Astrocyte of the cerebellum (primary cell): ENCODE measurements at regions not wholly inside any gene's neighbourhood (a gene's known extent, or its start where the extent isn't known, plus 50 kb on each side); places are given as distances from the start of the nearest gene placed in this dataset.

Source experiments
- DNase-seq: peaks from one replicate; pipeline ENCODE4 v3.0.0-alpha.2; 2011; ENCODE audit warnings: low read depth
- H3K4me3 ChIP-seq: 2 replicates; pipeline ENCODE4 v1.5.1; 2011; ENCODE audit warnings: mild to moderate bottlenecking, low read depth, low read length, moderate library complexity
- CTCF ChIP-seq: IDR thresholded peaks from 2 replicates; pipeline ENCODE4 v1.5.1; 2012; ENCODE audit warnings: low read length, low read depth, moderate library complexity, mild to moderate bottlenecking; ENCODE audit errors: missing control alignments
- in situ Hi-C: cut with HindIII; loops from 2 replicates; pipeline ENCODE4 v1.10.0; 2017; ENCODE audit warnings: low sequenced_read_pairs

- no peak for DNase-seq
- no peak overlapping the region for H3K4me3 ChIP-seq
- TF ChIP-seq CTCF = no peak
- in situ Hi-C loops = no loop called here
These were observed 74.8 kb upstream of the GLS start for GRCh38 chr2:190805843-190806242.

DNA sequence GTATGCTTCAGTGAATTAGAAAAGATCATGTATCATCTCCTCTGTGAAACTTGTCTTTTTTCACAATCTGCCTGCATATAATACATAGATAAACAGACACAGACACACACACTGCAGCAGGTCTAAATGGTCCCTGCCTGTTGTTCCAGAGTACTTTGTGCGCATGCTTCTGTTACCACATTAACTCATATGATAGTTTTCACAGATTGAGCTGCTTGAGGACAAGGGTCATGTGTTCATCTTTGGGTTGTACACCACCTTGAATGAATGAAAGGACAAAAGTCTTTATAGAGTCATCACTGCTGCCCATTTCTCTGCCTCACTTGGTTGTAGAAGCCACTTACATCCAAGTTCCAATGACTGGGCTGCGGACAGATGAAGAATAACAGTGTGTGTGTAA, 72.7 kb upstream of the GLS start:
- in situ Hi-C loops = no loop called here
- no peak overlapping the region for H3K4me3 ChIP-seq
- DNase-seq = no peak
- TF ChIP-seq CTCF = no peak

DNA sequence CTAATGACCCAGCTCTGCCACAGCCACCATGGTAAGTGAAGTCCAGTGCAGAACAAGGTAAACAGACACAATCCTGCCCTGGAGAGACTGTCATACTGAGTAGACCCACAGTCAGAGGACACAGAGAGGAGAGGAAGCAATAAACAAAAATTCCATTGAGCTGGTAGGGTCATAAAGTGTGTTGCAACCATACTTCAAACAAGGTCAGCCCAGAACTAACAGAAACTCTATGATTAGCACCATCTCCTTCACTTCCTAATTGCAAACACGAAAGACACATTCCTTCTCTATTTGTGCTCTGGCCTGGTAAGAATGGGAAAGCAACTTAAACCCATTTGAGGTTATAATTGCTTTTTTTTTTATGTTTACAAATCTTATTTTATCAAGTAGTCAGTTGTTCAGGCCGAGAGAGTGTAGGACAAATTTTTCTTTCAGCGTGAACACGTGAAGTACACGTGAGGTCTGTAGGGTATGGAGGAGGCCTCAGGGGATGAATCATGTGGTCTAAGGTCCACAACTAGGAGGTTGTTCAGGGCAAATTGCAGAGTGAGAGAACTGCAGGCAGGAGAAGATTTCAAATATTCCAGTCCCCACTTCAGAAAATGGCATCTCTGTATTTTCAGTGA, 71.4 kb upstream of the GLS start:
- TF ChIP-seq CTCF = no peak
- in situ Hi-C loops = no loop called here
- DNase-seq = no peak
- no peak overlapping the region for H3K4me3 ChIP-seq

DNA sequence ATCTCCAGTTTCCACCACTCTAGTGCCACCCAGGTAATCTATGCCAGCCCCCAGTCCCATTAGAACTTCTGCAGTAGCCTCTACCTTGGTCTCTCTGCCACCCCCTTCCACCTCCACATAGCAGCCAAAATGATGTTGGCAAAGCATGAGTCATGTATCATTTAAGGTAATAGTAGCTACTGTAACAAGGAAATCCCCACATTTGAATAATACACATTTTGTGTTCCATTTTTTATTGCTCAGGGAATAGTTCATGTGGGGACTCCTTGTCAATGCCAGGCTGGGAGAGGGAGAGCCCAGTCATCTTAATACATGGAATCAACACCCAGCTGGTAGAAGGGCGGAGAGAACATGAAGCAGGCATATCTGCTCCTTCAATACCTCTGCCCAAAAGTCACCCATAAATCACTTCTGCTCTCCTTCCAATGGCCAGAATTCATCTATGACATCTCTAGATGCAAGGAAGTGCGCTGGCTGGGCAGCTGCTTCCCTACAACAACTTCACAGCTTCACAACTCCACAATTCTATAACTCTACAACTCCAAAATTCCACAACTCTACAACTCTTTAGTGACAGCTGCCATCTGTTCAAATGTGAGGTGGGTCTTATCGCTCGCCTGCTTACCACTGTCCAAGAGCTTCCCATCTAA, 70.6 kb upstream of the GLS start:
- H3K4me3 ChIP-seq = no peak overlapping the region
- no peak for DNase-seq
- in situ Hi-C loops = no loop called here
- no peak for TF ChIP-seq CTCF

DNA sequence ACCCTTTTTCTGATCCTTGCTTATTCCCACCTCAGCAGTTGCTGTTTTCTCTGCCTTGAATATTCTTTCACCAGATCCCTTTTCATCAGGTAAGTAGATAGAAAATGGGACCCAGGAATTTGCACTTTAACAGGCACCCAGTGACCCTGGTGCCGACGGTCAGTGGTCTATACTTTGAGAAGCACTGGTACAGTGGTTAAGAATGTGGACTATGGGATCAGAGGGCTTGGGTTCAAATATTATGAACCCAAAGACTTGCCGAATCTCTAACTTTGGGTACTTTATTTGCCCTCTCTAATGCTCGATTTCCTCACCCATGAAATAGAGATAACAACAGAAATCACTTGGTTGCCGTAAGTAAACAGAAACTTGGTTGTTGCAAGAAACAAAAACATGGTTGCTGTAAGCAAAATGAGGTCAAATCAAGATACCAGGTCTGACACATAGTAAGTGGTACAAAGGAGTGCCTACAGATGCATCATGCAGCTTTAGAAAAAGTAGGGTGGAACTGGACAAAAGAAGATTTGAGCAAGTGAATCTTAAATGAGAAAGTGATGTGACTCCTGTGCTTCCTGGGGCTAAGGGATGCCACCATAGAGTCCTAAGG, 69.5 kb upstream of the GLS start:
- TF ChIP-seq CTCF = no peak
- no peak overlapping the region for H3K4me3 ChIP-seq
- in situ Hi-C loops = no loop called here
- DNase-seq = no peak

GRCh38 chr2:190811811-190812210, 68.8 kb upstream of the GLS start:
- in situ Hi-C loops = no loop called here
- no peak overlapping the region for H3K4me3 ChIP-seq
- no peak for DNase-seq
- no peak for TF ChIP-seq CTCF
